T-cell (primary cell): ENCODE measurements at regions not wholly inside any gene's neighbourhood (a gene's known extent, or its start where the extent isn't known, plus 50 kb on each side); places are given as distances from the start of the nearest gene placed in this dataset.

Experiments used
- ATAC-seq, 4 experiments: fragments of 200-7000 bp in 3 of 4; fragments of 150-1000 bp in 1 of 4; cut with Tn5 transposase; replicated peaks in 1 of 4; 1 replicate in 3 of 4; 2 replicates in 1 of 4; pipeline ENCODE4 v1.10.0; 2021; ENCODE audit warnings: moderate library complexity in 3 of 4, mild to moderate bottlenecking in 2 of 4, moderate number of reproducible peaks in 1 of 4
- CTCF ChIA-PET, 2 donors: fragments of 300-600 bp; sonication (Branson Sonifier 250); formaldehyde crosslinking; loops; one replicate each; lab custom pipeline; 2022; ENCODE audit warnings: antibody characterized with exemption in 2 of 2; lab: Charles Lee
- POLR2A ChIA-PET, 2 donors: fragments of 300-600 bp; sonication (Branson Sonifier 250); formaldehyde crosslinking; loops; one replicate each; lab custom pipeline; 2022; ENCODE audit warnings: antibody characterized with exemption in 2 of 2; lab: Charles Lee
- DNase-seq, 35 experiments: peaks; one replicate each; pipeline versions ENCODE4 v3.0.0 to v3.0.0-alpha.2; 2013 to 2023
- H3K27ac ChIP-seq: one replicate; pipeline ENCODE4 v1.5.1; 2013; ENCODE audit warnings: low read length
- H3K27me3 ChIP-seq, 2 experiments: replicated peaks in 1 of 2; 1 replicate in 1 of 2; 2 replicates in 1 of 2; pipeline versions ENCODE4 v1.6.1 to v1.7.0; 2013; ENCODE audit warnings: low read length in 1 of 2, mixed read lengths in 1 of 2; ENCODE audit not compliant: control insufficient read depth in 2 of 2, insufficient read depth in 2 of 2; ENCODE audit errors: extremely low read depth in 1 of 2
- H3K36me3 ChIP-seq, 2 donors: 1 replicate in 1 of 2; 2 replicates in 1 of 2; pipeline versions ENCODE4 v1.6.1 to v1.7.0; 2013; ENCODE audit warnings: low read length in 1 of 2; ENCODE audit not compliant: control insufficient read depth in 2 of 2, insufficient read depth in 1 of 2; ENCODE audit errors: extremely low read depth in 1 of 2
- H3K4me1 ChIP-seq, 2 experiments: 1 replicate in 1 of 2; 2 replicates in 1 of 2; pipeline versions ENCODE4 v1.6.1 to v1.7.0; 2013; ENCODE audit warnings: low read length in 2 of 2, mixed read lengths in 1 of 2; ENCODE audit not compliant: insufficient read depth in 2 of 2, control insufficient read depth in 1 of 2; ENCODE audit errors: extremely low read depth in 1 of 2
- H3K4me3 ChIP-seq, 2 donors: 1 replicate in 1 of 2; 2 replicates in 1 of 2; pipeline versions ENCODE4 v1.5.1 to v1.7.0; 2013; ENCODE audit warnings: mild to moderate bottlenecking in 2 of 2, low read length in 1 of 2, moderate library complexity in 1 of 2; ENCODE audit not compliant: control insufficient read depth in 1 of 2; ENCODE audit errors: extremely low read depth in 1 of 2
- H3K9me3 ChIP-seq: 2 replicates; pipeline ENCODE4 v1.7.0; 2013
- H3K27ac Mint-ChIP-seq, 2 donors: one replicate each; pipeline ENCODE4 v1.8.0; 2020 to 2021; ENCODE audit warnings: mild to moderate bottlenecking in 2 of 2, mixed read lengths in 2 of 2
- H3K27me3 Mint-ChIP-seq, 2 donors: one replicate each; pipeline ENCODE4 v1.8.0; 2021 to 2022; ENCODE audit warnings: mixed read lengths in 2 of 2
- H3K36me3 Mint-ChIP-seq: one replicate; pipeline ENCODE4 v1.8.0; 2021; ENCODE audit warnings: mixed read lengths
- H3K4me1 Mint-ChIP-seq, 3 donors: one replicate each; pipeline ENCODE4 v1.8.0; 2020 to 2022; ENCODE audit warnings: mixed read lengths in 3 of 3, mild to moderate bottlenecking in 1 of 3
- H3K4me3 Mint-ChIP-seq, 3 donors: one replicate each; pipeline ENCODE4 v1.8.0; 2020 to 2022; ENCODE audit warnings: mild to moderate bottlenecking in 3 of 3, mixed read lengths in 3 of 3, moderate library complexity in 3 of 3
- H3K9me3 Mint-ChIP-seq, 3 donors: one replicate each; pipeline ENCODE4 v1.8.0; 2020 to 2022; ENCODE audit warnings: mixed read lengths in 3 of 3
- WGBS: methylation state at CpG from one replicate; pipeline ENCODE4 v1.1.5; 2013; ENCODE audit warnings: missing lambda C conversion rate; ENCODE audit not compliant: insufficient coverage; 5-methylcytosine and 5-hydroxymethylcytosine counted together

DNA sequence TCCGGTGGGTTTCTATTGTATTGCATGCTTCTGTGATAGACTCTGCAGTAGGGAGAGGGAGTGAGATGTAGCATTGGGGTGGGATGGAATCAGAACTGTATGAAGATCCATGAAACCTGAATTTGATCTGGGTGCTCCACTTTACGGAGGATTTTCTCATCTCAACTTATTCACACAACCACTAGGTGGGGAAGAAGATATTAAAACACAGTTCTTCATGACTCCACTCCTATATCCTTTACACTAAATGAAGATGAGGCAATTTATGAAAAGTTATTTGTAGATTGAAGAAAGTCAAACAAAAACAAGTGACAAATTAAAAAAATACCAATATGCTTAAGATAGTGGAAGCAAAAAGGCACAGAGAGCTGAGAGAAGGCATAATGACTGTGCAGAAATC lies 92.6 kb upstream of the PDGFD start:
- no peaks in the 10 kb centered on the region for H3K4me1 Mint-ChIP-seq
- H3K27me3 ChIP-seq, result peaks cover 0 to 2% of the 10 kb centered on the region in 2 experiments
- no peak overlapping the region for H3K4me3 Mint-ChIP-seq
- H3K36me3 ChIP-seq, result no peaks in the 10 kb centered on the region
- no CpG with 5 or more reads among the region's 2 CpGs for WGBS
- no peaks in the 10 kb centered on the region for H3K9me3 ChIP-seq
- peaks cover 0 to 5% of the 10 kb centered on the region in 2 donors for H3K27me3 Mint-ChIP-seq
- no peaks in the 10 kb centered on the region for H3K4me1 ChIP-seq
- no peaks in the 10 kb centered on the region for H3K9me3 Mint-ChIP-seq
- ATAC-seq, result no peak
- ChIA-PET POLR2A (no interaction called here), CTCF (interaction anchor here in 1 of 2 donors (0.6 kb wide), 1 partner anchor 8 kb away, joined by 3 read pairs; no protein-coding TSS in a partner anchor)
- H3K36me3 Mint-ChIP-seq, result no peaks in the 10 kb centered on the region
- no peak overlapping the region for H3K27ac Mint-ChIP-seq
- no peak overlapping the region for H3K4me3 ChIP-seq
- no peak overlapping the region for H3K27ac ChIP-seq
- DNase-seq, result no peak

DNA sequence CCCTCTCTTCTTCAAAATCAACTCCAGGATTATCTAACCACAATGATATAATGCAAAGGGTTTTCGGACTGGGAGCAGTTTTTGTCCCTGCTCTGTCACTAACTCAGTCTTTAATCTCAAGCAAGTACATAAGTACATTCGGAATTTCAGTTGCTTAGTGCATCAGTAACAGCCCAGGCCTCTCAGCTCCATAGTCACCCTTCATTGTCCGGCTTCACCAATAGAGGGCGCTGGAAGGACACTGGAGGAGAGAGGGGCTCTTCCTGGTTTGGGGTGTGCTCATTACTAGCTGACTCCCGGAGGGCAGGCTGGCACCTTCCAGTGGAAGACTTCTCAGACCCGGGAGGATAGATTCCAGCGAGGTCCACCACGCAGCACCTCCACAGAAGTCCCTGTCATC lies 90.4 kb upstream of the PDGFD start:
- peak in 2 of 35 experiments; percentile 0 to 5 for DNase-seq
- H3K36me3 ChIP-seq, result no peaks in the 10 kb centered on the region
- ChIA-PET CTCF (no interaction called here), POLR2A (no interaction called here)
- H3K27ac ChIP-seq, result no peak overlapping the region
- H3K4me3 ChIP-seq, result no peak overlapping the region
- ATAC-seq, result no peak
- no peaks in the 10 kb centered on the region for H3K4me1 ChIP-seq
- Mint-ChIP-seq H3K4me3 (no peak overlapping the region), H3K4me1 (no peaks in the 10 kb centered on the region), H3K27ac (no peak overlapping the region), H3K9me3 (no peaks in the 10 kb centered on the region), H3K36me3 (no peaks in the 10 kb centered on the region), H3K27me3 (peaks cover 0 to 5% of the 10 kb centered on the region in 2 donors)
- no peaks in the 10 kb centered on the region for H3K9me3 ChIP-seq
- peaks cover 0 to 2% of the 10 kb centered on the region in 2 experiments for H3K27me3 ChIP-seq
- whole genome bisulfite sequencing, result 20% methylated on average over 1 of the region's 8 CpGs

DNA sequence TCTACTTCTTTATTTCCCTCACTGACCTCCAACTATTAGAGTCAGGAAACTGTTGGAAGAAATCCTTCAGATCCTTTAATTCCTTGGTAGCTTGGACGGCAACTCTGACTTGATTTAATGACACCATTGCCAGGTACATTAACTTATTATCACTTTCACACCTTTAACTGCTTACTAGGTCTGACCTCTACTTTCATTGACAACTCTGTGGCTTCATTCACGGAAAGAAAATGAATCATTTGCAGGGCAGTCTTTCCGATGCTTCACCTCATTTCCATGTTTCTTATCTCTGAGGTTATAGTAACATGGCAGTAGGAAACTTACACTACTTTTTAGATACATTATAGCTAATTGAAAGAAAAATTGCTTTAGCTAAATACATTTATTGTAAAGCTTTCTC lies 82.6 kb upstream of the PDGFD start:
- H3K9me3 Mint-ChIP-seq, result peaks cover 0 to 6% (median 0%) of the 10 kb centered on the region in 3 donors
- CTCF ChIA-PET, result no interaction called here
- H3K4me1 Mint-ChIP-seq, result no peaks in the 10 kb centered on the region

DNA sequence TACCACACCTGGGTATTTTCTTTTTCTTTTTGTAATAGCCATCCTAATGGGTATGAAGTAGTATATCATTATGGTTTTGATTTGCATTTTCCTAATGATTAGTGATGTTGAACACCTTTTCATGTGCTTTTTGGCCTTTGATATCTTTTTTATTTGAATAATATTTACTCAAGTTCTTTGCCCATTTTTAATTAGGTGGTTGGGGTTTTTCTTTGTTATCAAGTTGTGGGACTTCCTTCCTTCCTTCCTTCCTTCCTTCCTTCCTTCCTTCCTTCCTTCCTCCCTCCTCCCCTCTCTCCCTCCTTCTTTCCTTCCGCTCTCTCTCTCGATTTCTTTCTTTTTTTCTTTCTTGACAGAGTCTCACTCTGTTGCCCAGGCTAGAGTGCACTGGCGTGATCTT lies 75.0 kb upstream of the PDGFD start:
- Mint-ChIP-seq H3K9me3 (no peaks in the 10 kb centered on the region), H3K4me3 (no peak overlapping the region), H3K36me3 (no peaks in the 10 kb centered on the region), H3K27me3 (no peaks in the 10 kb centered on the region), H3K27ac (no peak overlapping the region), H3K4me1 (no peaks in the 10 kb centered on the region)
- ATAC-seq, result no peak
- Histone ChIP-seq H3K36me3 (no peaks in the 10 kb centered on the region), H3K9me3 (no peaks in the 10 kb centered on the region), H3K27me3 (no peaks in the 10 kb centered on the region), H3K27ac (no peak overlapping the region), H3K4me3 (no peak overlapping the region), H3K4me1 (no peaks in the 10 kb centered on the region)
- DNase-seq, result no peak
- WGBS, result 50% methylated on average over 1 of the region's 3 CpGs
- POLR2A ChIA-PET, result no interaction called here
- CTCF ChIA-PET, result no interaction called here

More for the DNA sequence above, 82.6 kb upstream of the PDGFD start:
- Histone ChIP-seq H3K27ac (no peak overlapping the region), H3K4me3 (no peak overlapping the region), H3K4me1 (no peaks in the 10 kb centered on the region), H3K9me3 (no peaks in the 10 kb centered on the region), H3K36me3 (no peaks in the 10 kb centered on the region), H3K27me3 (no peaks in the 10 kb centered on the region)
- POLR2A ChIA-PET, result no interaction called here
- Mint-ChIP-seq H3K36me3 (no peaks in the 10 kb centered on the region), H3K27ac (no peak overlapping the region), H3K4me3 (no peak overlapping the region), H3K27me3 (no peaks in the 10 kb centered on the region)
- ATAC-seq (no peak), DNase-seq (no peak)
- WGBS, result 63% methylated on average over 1 of the region's 3 CpGs

DNA sequence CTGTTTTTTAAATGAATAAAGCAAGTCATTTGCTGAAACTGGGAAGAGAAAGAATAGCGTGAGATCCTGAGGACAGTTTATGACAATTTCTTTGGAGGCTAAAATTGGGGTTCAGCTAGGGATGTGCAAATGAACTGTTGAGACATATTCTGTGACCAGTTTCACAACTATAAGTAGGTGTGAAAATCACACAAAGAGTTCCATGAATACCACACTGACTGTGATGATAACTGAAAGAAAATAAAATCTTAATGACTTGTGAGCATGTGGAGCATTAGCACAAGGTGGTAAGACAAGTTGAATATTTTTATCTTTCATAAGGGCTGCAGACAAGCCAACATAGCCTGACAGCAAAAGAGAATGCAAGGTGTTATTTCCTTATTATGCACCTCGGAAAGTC lies 61.1 kb upstream of the PDGFD start:
- no peaks in the 10 kb centered on the region for H3K4me1 ChIP-seq
- Mint-ChIP-seq H3K9me3 (peaks cover 0 to 4% (median 3%) of the 10 kb centered on the region in 3 donors), H3K4me3 (no peak overlapping the region), H3K27ac (no peak overlapping the region), H3K36me3 (no peaks in the 10 kb centered on the region), H3K4me1 (no peaks in the 10 kb centered on the region), H3K27me3 (no peaks in the 10 kb centered on the region)
- 78% methylated on average over 1 of the region's 2 CpGs for WGBS
- ChIA-PET POLR2A (no interaction called here), CTCF (no interaction called here)
- H3K36me3 ChIP-seq, result no peaks in the 10 kb centered on the region
- no peak for DNase-seq
- no peak for ATAC-seq
- no peak overlapping the region for H3K4me3 ChIP-seq
- no peak overlapping the region for H3K27ac ChIP-seq
- H3K27me3 ChIP-seq, result no peaks in the 10 kb centered on the region
- H3K9me3 ChIP-seq, result no peaks in the 10 kb centered on the region

DNA sequence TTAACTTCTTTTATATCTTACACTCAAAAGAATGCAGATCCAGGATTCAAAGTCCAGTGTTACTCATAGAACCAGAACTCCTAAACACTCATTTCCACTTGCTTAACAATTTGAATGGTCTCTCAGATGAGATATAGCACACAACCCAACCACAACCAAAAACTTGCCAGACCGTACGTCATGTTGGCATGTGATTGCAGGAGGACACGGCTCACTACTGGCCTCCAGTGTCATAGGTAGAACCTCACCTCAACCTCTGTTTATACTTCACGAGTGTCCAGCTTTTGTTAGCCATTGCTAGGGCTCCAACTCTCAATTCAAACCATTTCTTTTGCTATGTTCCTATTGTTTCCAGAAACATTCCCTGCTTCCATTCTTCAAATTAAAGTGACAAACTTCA lies 58.5 kb upstream of the PDGFD start:
- peak in 1 of 35 experiments; percentile 1 for DNase-seq
- H3K4me1 Mint-ChIP-seq, result no peaks in the 10 kb centered on the region

DNA sequence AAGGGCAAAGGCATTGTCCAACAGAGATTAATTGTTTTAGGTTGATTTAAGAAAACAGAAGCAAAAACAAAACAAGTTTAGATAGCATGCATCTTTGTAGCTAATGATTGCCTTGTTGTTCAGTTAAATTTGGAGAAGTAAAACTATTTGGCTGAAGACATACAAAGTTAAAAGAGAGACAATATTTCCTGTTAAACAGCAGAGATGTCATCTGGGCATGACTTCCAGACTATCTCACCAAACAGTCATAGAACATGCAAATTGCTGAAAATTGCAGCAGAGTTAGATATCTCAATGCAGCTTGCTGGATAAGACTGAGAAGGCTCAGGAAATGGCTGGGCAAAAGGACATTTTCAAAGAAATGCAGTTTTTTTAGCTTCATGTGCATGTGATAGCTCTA lies 57.5 kb upstream of the PDGFD start:
- no peak overlapping the region for H3K27ac Mint-ChIP-seq
- DNase-seq, result no peak
- Histone ChIP-seq H3K36me3 (no peaks in the 10 kb centered on the region), H3K4me3 (no peak overlapping the region), H3K9me3 (no peaks in the 10 kb centered on the region), H3K27me3 (no peaks in the 10 kb centered on the region), H3K27ac (no peak overlapping the region), H3K4me1 (no peaks in the 10 kb centered on the region)
- ATAC-seq, result no peak
- H3K9me3 Mint-ChIP-seq, result peaks cover 0 to 11% (median 3%) of the 10 kb centered on the region in 3 donors
- ChIA-PET CTCF (interaction anchor here in 1 of 2 donors (0.7 kb wide), 1 partner anchor 13 kb away, joined by 3 read pairs; no protein-coding TSS in a partner anchor), POLR2A (no interaction called here)
- H3K36me3 Mint-ChIP-seq, result no peaks in the 10 kb centered on the region
- no peaks in the 10 kb centered on the region for H3K27me3 Mint-ChIP-seq
- no peak overlapping the region for H3K4me3 Mint-ChIP-seq
- no peaks in the 10 kb centered on the region for H3K4me1 Mint-ChIP-seq

More for the DNA sequence above, 58.5 kb upstream of the PDGFD start:
- H3K27me3 ChIP-seq, result no peaks in the 10 kb centered on the region
- ATAC-seq, result no peak
- H3K4me3 Mint-ChIP-seq, result no peak overlapping the region
- H3K9me3 Mint-ChIP-seq, result peaks cover 0 to 3% (median 3%) of the 10 kb centered on the region in 3 donors
- no peak overlapping the region for H3K27ac ChIP-seq
- POLR2A ChIA-PET, result no interaction called here
- H3K4me3 ChIP-seq, result no peak overlapping the region
- H3K36me3 ChIP-seq, result no peaks in the 10 kb centered on the region
- WGBS, result 68% methylated on average over 4 of the region's 4 CpGs
- H3K9me3 ChIP-seq, result no peaks in the 10 kb centered on the region
- no peaks in the 10 kb centered on the region for H3K4me1 ChIP-seq
- H3K27ac Mint-ChIP-seq, result no peak overlapping the region
- CTCF ChIA-PET, result no interaction called here
- H3K27me3 Mint-ChIP-seq, result no peaks in the 10 kb centered on the region
- H3K36me3 Mint-ChIP-seq, result no peaks in the 10 kb centered on the region
